H1 (cell line): ENCODE measurements at regions not wholly inside any gene's neighbourhood (a gene's known extent, or its start where the extent isn't known, plus 50 kb on each side); places are given as distances from the start of the nearest gene placed in this dataset.

Source experiments
- CHD7 ChIP-seq: fragments of 300-600 bp; sonication (generic); IDR thresholded peaks from 2 replicates; pipeline ENCODE4 v1.7.1; 2012; ENCODE audit warnings: low read length, moderate library complexity, mild to moderate bottlenecking, inconsistent platforms; ENCODE audit not compliant: insufficient replicate concordance
- PHF8 ChIP-seq: fragments of 200-600 bp; sonication (generic); conservative IDR thresholded peaks from 2 replicates; pipeline ENCODE4 v1.7.1; 2012; ENCODE audit warnings: low read depth, mild to moderate bottlenecking, inconsistent platforms, low read length, moderate library complexity
- POU5F1 ChIP-seq: IDR thresholded peaks from 2 replicates; pipeline ENCODE4 v1.6.1; 2011; ENCODE audit warnings: low read depth, mild to moderate bottlenecking, low read length, moderate library complexity
- RXRA ChIP-seq: IDR thresholded peaks from 2 replicates; pipeline ENCODE4 v1.6.1; 2011; ENCODE audit warnings: low read depth, mild to moderate bottlenecking, low read length, moderate library complexity; ENCODE audit not compliant: insufficient read depth
- SIRT6 ChIP-seq: IDR thresholded peaks from one replicate; pipeline ENCODE4 v1.7.1; 2012; ENCODE audit warnings: low read length, inconsistent platforms
- YY1 ChIP-seq: IDR thresholded peaks from 2 replicates; pipeline ENCODE4 v1.6.1; 2011; ENCODE audit warnings: low read depth, mild to moderate bottlenecking, low read length
- TF ChIP-seq, protein P1 (sequence below), 3 experiments: IDR thresholded peaks; 1 replicate in 2 of 3; 2 replicates in 1 of 3; pipeline versions ENCODE4 v1.5.1 to v1.6.1; 2011; ENCODE audit warnings: low read length in 3 of 3, mild to moderate bottlenecking in 3 of 3, inconsistent platforms in 2 of 3, low read depth in 1 of 3, moderate library complexity in 1 of 3; ENCODE audit not compliant: insufficient read depth in 1 of 3; ENCODE audit errors: control extremely low read depth in 1 of 3

- TF ChIP-seq, protein P1, sequence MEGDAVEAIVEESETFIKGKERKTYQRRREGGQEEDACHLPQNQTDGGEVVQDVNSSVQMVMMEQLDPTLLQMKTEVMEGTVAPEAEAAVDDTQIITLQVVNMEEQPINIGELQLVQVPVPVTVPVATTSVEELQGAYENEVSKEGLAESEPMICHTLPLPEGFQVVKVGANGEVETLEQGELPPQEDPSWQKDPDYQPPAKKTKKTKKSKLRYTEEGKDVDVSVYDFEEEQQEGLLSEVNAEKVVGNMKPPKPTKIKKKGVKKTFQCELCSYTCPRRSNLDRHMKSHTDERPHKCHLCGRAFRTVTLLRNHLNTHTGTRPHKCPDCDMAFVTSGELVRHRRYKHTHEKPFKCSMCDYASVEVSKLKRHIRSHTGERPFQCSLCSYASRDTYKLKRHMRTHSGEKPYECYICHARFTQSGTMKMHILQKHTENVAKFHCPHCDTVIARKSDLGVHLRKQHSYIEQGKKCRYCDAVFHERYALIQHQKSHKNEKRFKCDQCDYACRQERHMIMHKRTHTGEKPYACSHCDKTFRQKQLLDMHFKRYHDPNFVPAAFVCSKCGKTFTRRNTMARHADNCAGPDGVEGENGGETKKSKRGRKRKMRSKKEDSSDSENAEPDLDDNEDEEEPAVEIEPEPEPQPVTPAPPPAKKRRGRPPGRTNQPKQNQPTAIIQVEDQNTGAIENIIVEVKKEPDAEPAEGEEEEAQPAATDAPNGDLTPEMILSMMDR (IDR thresholded peaks at IDR 0.05; ENCODE audit: control extremely low read depth in 1 of 3, insufficient read depth in 1 of 3, low read depth in 1 of 3, low read length in 3 of 3) = no peak
- no peak for TF ChIP-seq YY1
- TF ChIP-seq PHF8 = no peak
- no peak for TF ChIP-seq SIRT6
- no peak for TF ChIP-seq RXRA
- no peak for TF ChIP-seq CHD7
- TF ChIP-seq POU5F1 = no peak
Measured at GRCh38 chr4:36573441-36573840, 292.0 kb downstream of the DTHD1 start (continued).
